ENCODE measurements at regions not wholly inside any gene's neighbourhood (a gene's known extent, or its start where the extent isn't known, plus 50 kb on each side); places are given as distances from the start of the nearest gene placed in this dataset.

DNA sequence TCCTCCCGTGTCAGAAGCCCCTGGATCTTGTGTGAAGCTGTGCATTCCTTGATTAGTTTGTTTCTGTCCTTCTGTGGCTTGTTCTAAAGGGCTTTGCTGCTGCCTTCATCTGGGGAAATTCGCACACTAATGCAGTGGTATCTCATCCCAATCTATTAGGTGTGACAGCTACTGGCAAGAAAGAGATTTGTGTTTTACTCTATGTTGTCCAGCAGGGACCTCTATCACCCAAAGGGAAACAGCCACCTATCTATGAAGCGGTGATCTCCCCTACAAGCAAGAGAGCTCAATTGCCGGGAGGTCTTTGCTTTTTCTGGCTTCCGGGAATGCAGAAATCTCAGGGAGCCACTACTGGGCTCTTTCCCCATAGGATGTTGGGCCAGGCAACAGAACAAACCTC lies 151.8 kb downstream of the NRN1 start:
- H3K27me3 ChIP-seq (ENCODE audit: control insufficient read depth in 2 of 2, insufficient read depth in 2 of 2, low read length in 2 of 2) = peaks cover 22 to 42% of the 10 kb centered on the region in 2 experiments; a peak in 4 of 5 replicates
- in situ Hi-C loops (cut with MboI) (no loop called here), intact Hi-C loops (cut with micrococcal nuclease) (no loop called here)
- H3K4me2 ChIP-seq (ENCODE audit: insufficient read depth, low read length) = no peak overlapping the region
- no peak overlapping the region for H2AFZ ChIP-seq (ENCODE audit: low read depth, low read length)
- H3K36me3 ChIP-seq (ENCODE audit: control insufficient read depth, insufficient read depth, low read length) = no peaks in the 10 kb centered on the region
- H3K27ac ChIP-seq (ENCODE audit: extremely low read depth, low read depth, low read length) = no peak overlapping the region
- no TSS peak for BruUV-seq (replicated peaks)
- H3K9me3 ChIP-seq (replicated peaks; ENCODE audit: control insufficient read depth, insufficient read depth, low read depth, low read length) = no peaks in the 10 kb centered on the region
- no peaks in the 10 kb centered on the region for H3K79me2 ChIP-seq (ENCODE audit: control insufficient read depth, insufficient read depth, low read length)
- no peak overlapping the region for H3K9ac ChIP-seq (ENCODE audit: insufficient read depth in 1 of 2, low read depth in 2 of 2, low read length in 2 of 2)
- FAIRE-seq = no peak
- peaks cover 0 to 5% of the 10 kb centered on the region in 2 experiments; a peak in 1 of 5 replicates for H3K4me1 ChIP-seq (replicated peaks in 1 of 2; ENCODE audit: control insufficient read depth in 2 of 2, insufficient read depth in 2 of 2, low read length in 2 of 2)
- H3K4me3 ChIP-seq = no peak overlapping the region
- WGBS (ENCODE audit: insufficient coverage, low coverage, missing lambda C conversion rate) = 0% methylated on average over 5 of the region's 5 CpGs
- ChIA-PET POLR2A (interaction anchor here (0.7 kb wide), 1 partner anchor 749 kb away, joined by 3 read pairs; no protein-coding TSS in a partner anchor), CTCF (ENCODE audit: low intra/inter-chr PET ratio) (no interaction called here)
- no peaks in the 10 kb centered on the region for H4K20me1 ChIP-seq (replicated peaks; ENCODE audit: control insufficient read depth, insufficient read depth, low read length)
- TF ChIP-seq, protein P1, sequence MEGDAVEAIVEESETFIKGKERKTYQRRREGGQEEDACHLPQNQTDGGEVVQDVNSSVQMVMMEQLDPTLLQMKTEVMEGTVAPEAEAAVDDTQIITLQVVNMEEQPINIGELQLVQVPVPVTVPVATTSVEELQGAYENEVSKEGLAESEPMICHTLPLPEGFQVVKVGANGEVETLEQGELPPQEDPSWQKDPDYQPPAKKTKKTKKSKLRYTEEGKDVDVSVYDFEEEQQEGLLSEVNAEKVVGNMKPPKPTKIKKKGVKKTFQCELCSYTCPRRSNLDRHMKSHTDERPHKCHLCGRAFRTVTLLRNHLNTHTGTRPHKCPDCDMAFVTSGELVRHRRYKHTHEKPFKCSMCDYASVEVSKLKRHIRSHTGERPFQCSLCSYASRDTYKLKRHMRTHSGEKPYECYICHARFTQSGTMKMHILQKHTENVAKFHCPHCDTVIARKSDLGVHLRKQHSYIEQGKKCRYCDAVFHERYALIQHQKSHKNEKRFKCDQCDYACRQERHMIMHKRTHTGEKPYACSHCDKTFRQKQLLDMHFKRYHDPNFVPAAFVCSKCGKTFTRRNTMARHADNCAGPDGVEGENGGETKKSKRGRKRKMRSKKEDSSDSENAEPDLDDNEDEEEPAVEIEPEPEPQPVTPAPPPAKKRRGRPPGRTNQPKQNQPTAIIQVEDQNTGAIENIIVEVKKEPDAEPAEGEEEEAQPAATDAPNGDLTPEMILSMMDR (IDR thresholded peaks at IDR 0.05 in 2 of 3, conservative IDR thresholded peaks at IDR 0.05 in 1 of 3; ENCODE audit: insufficient read depth in 2 of 3, low read depth in 1 of 3, low read length in 3 of 3) = no peak
- TF ChIP-seq POLR2A (conservative IDR thresholded peaks at IDR 0.05) (no peak), CEBPG (CRISPR knock-in tag; IDR thresholded peaks at IDR 0.05) (no peak), CEBPG (tag; conservative IDR thresholded peaks at IDR 0.05 in 1 of 2, IDR thresholded peaks at IDR 0.05 in 1 of 2) (no peak), ZNF253 (CRISPR knock-in tag; conservative IDR thresholded peaks at IDR 0.05) (no peak), ZNF324 (CRISPR knock-in tag; IDR thresholded peaks at IDR 0.05) (no peak), TSC22D4 (tag; IDR thresholded peaks at IDR 0.05) (no peak), SFPQ (IDR thresholded peaks at IDR 0.05; ENCODE audit: low read depth, low read length) (no peak)
- TF ChIP-seq, protein P2, sequence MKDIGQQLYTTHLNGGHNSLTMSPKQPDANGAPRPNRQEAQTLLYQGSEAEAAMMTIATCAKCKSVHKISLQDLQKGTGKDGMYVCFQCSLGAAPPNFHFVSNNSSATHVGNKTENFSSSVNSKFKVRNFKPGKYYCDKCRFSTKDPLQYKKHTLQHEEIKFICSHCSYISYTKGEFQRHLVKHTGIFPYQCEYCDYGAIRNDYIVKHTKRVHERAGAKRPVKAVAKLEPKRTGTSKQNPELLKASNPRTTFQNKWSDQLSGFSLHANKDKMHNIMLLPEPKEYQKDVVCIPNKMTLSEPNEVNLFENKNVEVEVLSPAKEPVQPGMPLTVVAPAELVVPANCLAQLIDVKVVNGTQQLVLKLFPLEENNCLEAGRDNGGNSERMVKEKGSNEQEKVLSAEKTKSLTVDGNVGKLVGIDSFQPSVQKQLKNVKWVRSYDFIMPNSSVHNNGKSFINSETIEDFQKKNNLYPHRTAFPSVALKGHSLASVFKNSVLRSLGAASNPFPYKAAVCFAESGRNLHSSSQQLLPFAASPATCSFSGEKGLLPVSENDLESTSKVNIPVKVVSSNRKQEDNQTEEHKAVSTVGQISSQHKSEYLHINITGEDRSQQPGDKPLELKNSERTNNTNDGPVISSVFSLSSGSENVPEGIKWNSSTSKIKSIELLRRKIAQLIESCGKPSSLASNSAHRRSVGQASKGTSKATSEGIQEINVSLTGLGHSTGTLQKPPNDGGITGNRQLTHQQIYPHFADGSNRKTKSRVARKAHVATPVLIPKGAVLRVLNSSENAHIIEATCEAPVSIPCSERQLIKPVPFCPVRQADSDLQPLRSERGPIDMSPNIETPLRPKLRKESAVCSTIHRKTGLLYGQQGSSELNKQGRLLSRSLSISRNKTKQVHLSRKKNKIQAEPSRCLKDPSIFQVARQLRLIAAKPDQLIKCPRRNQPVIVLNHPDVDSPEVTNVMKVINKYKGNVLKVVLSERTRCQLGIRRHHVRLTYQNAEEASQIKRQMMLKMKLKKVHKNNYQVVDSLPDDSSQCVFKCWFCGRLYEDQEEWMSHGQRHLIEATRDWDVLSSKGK (CRISPR knock-in tag; IDR thresholded peaks at IDR 0.05) = no peak
- no peak for ATAC-seq
- no peaks in the 10 kb centered on the region for H3K9me1 ChIP-seq (ENCODE audit: control insufficient read depth, insufficient read depth, low read length)
- no peak for DNase-seq (ENCODE audit: extremely low read depth in 1 of 4, low spot score in 3 of 4)

All from K562 (cell line).